IPS DF 6.9 (cell line): ENCODE measurements at regions not wholly inside any gene's neighbourhood (a gene's known extent, or its start where the extent isn't known, plus 50 kb on each side); places are given as distances from the start of the nearest gene placed in this dataset.

Experiments used
- DNase-seq: peaks from one replicate; pipeline ENCODE4 v3.0.0-alpha.2; 2013; ENCODE audit warnings: low read depth, low spot score
- H3K27ac ChIP-seq: one replicate; pipeline ENCODE4 v1.5.1; 2013; ENCODE audit warnings: low read length, control low read depth
- H3K27me3 ChIP-seq: 2 replicates; pipeline ENCODE4 v1.6.1; 2013; ENCODE audit warnings: mild to moderate bottlenecking, low read length; ENCODE audit not compliant: control insufficient read depth, insufficient read depth
- H3K36me3 ChIP-seq: 2 replicates; pipeline ENCODE4 v1.6.1; 2013; ENCODE audit warnings: low read length; ENCODE audit not compliant: control insufficient read depth, insufficient read depth
- H3K4me1 ChIP-seq: 2 replicates; pipeline ENCODE4 v1.6.1; 2013; ENCODE audit warnings: low read length; ENCODE audit not compliant: control insufficient read depth, insufficient read depth
- H3K4me3 ChIP-seq: 2 replicates; pipeline ENCODE4 v1.5.1; 2013; ENCODE audit warnings: mild to moderate bottlenecking, low read length
- H3K9me3 ChIP-seq: 2 replicates; pipeline ENCODE4 v1.6.1; 2013; ENCODE audit warnings: low read length, inconsistent platforms; ENCODE audit not compliant: control insufficient read depth, insufficient read depth
- WGBS: extraction: QIAGEN DNeasy Blood & Tissue Kit; methylation state at CpG from one replicate; pipeline ENCODE4 v1.1.7; 2013; ENCODE audit warnings: mixed read lengths, missing lambda C conversion rate; ENCODE audit not compliant: insufficient read length, insufficient coverage; 5-methylcytosine and 5-hydroxymethylcytosine counted together

DNA sequence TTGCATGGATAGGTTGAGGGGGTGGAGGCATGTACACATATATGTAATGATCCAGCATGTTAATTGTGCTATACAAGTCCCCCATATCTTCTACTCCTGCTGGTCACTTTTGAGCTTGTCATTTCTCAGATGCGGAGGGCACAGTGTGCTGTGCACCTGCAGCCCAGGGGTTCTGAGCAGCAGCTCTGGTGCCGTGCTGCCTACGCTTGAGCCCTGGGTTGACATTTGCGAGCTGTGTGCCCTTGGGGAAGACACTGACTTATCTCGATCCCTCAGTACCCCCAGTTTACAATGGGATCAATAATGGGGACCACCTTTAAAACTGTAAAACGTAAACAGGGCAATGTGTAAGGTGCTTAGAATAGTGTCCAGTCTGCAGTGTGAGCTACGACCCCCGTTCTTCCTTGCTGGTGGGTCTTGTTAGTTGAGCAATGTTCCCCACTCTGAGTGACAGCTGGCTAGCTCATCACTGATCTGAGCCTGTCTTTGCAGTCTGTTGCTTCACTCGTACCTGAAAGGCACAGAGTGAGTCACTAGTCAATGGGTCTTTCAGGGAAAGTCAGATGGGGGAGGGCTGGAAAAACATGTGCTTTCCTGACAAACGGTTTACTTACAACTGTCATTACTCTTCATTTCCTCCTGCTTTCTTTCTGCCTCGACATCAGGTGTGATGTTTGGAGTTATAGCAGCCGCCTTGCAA, 91.7 kb downstream of the SLC2A10 start:
- Histone ChIP-seq H3K36me3 (no peaks in the 10 kb centered on the region), H3K4me3 (no peak overlapping the region), H3K9me3 (no peaks in the 10 kb centered on the region), H3K4me1 (no peaks in the 10 kb centered on the region), H3K27me3 (no peaks in the 10 kb centered on the region), H3K27ac (no peak overlapping the region)
- DNase-seq, result no peak
- WGBS, result no CpG with 5 or more reads among the region's 12 CpGs

DNA sequence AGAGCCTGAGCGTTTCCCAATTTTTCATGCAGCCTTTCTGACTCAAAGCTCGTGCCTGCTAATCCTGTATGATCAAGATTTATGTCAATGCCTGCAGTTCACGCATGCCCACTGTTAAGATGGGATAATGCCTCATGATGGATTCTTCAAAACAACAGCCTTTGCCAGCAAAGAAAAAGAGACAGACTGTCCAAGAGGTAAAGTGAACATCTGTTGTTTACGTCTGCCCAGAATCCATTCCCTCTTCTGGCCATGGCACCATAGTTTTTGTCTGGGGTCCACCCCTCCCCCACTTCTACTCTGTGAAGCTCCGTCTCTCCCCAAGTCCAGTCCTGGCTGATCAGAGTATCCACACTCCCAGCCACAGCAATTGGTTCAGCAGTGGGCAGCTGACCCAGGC, 91.9 kb upstream of the EYA2 start:
- DNase-seq, result no peak
- Histone ChIP-seq H3K9me3 (no peaks in the 10 kb centered on the region), H3K27ac (no peak overlapping the region), H3K27me3 (no peaks in the 10 kb centered on the region), H3K4me3 (no peak overlapping the region), H3K4me1 (0 out of 2 replicates have a peak, but pooled peaks cover 1% of the 10 kb centered on the region), H3K36me3 (no peaks in the 10 kb centered on the region)
- no CpG with 5 or more reads among the region's 5 CpGs for WGBS

DNA sequence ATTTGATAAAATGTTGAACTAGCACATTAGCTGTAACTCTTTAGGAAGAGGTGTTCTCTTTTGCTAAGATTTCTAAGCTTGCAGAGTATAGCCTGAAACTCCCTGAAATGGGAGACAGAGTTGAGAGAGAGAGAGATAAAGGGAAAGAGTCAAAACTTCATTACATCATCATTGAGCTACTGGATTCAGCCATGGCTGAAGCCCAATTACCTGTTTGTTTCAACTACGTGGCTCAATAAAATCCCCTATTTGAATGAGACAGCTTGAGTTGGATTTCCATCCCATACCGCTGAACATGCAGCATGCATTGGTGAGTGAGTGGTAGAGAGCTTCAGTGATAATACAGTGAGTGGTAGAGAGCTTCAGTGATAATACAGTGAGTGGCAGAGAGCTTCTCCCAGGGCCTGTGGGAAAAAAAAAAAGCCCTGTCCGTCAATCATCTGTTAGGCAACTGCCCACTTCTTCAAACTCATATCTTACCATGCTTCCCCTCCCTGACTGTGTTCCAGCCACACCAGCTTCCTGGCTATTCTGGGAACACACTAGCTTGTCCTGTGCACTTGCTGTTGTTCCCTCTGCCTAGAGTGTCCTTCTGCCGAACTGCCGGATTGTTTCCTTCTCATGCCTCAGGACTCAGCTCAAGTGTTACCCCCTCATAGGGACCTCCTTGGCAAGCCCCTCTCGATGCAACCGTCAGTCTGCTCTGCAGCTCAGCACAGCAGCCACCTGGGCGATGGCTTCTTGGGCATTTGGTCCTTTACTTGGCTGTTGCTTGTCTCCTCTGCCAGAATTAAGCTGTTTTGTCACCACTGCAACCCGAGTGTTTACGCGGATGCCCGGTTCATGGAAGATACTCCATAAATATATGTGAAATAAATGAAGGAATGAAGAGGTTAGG, 91.3 kb upstream of the EYA2 start:
- H3K4me3 ChIP-seq, result no peak overlapping the region
- no peak overlapping the region for H3K27ac ChIP-seq
- no peak for DNase-seq
- no CpG with 5 or more reads among the region's 12 CpGs for WGBS
- H3K9me3 ChIP-seq, result no peaks in the 10 kb centered on the region
- H3K36me3 ChIP-seq, result no peaks in the 10 kb centered on the region
- H3K27me3 ChIP-seq, result no peaks in the 10 kb centered on the region
- 0 out of 2 replicates have a peak, but pooled peaks cover 1% of the 10 kb centered on the region for H3K4me1 ChIP-seq

DNA sequence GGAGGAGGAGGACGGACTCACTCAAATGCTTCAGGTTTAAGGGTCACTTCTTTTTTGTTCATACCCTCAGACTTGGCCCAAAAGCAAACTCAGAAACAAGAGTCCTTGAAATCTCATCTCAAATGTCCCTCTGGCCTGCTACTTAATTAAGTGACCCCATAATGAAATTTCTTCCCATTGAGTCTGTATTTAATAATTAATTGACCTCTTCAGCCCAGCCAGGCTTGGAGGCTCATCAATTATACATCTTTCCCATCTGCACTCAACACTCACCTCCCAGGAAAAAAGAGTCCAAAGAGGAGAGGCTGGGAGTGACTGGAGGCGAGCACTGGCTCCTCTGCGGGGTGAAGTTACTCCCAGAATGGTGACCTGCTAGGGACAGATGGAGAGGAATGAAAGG, 90.5 kb upstream of the EYA2 start:
- Histone ChIP-seq H3K9me3 (no peaks in the 10 kb centered on the region), H3K27me3 (no peaks in the 10 kb centered on the region), H3K27ac (no peak overlapping the region), H3K36me3 (no peaks in the 10 kb centered on the region), H3K4me3 (no peak overlapping the region), H3K4me1 (0 out of 2 replicates have a peak, but pooled peaks cover 1% of the 10 kb centered on the region)
- no CpG with 5 or more reads among the region's 3 CpGs for WGBS
- DNase-seq, result no peak

DNA sequence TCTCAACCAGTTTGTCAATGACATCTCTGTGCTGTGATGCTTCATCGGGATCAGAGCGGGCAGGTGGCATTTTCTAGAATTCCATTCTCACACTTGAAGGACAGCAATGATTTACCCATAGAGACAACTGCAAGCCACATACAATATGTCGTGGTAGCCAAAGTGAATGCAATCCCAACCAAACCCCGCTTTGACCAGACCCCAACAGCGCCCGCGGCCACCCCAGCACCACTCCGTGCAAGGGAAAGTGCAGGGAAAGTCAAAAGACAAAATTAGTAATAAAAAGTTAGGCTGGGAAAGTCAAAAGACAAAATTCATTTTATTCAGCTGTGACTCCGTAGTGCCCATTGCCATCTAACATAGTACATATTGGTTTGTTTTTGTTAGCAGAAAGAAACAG, 88.8 kb upstream of the EYA2 start:
- Histone ChIP-seq H3K36me3 (no peaks in the 10 kb centered on the region), H3K9me3 (no peaks in the 10 kb centered on the region), H3K4me1 (0 out of 2 replicates have a peak, but pooled peaks cover 1% of the 10 kb centered on the region), H3K27me3 (no peaks in the 10 kb centered on the region), H3K4me3 (no peak overlapping the region), H3K27ac (no peak overlapping the region)
- WGBS, result no CpG with 5 or more reads among the region's 9 CpGs
- no peak for DNase-seq

DNA sequence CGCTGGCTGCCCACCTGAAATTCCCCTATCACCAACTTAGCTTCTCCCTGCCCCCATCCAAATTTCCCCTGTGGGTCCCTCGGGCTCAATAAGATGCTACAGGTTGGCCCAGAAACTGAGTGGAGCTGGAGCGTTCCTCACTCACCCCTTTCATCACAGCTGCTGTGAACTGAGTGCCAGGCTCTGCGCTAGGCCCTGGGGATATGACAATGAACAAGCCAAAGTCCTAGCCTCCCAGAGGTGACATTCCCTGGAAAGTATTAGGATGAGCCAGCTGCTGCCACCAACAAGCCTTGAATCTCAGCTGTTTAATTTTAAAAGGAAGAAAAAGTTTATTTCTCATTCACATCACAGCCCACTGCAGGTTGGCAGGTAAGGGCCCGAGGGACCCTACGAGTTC, 86.6 kb upstream of the EYA2 start:
- no peaks in the 10 kb centered on the region for H3K9me3 ChIP-seq
- H3K4me1 ChIP-seq, result 0 out of 2 replicates have a peak, but pooled peaks cover 1% of the 10 kb centered on the region
- DNase-seq, result no peak
- no peak overlapping the region for H3K4me3 ChIP-seq
- WGBS, result no CpG with 5 or more reads among the region's 6 CpGs
- no peak overlapping the region for H3K27ac ChIP-seq
- no peaks in the 10 kb centered on the region for H3K27me3 ChIP-seq
- no peaks in the 10 kb centered on the region for H3K36me3 ChIP-seq

DNA sequence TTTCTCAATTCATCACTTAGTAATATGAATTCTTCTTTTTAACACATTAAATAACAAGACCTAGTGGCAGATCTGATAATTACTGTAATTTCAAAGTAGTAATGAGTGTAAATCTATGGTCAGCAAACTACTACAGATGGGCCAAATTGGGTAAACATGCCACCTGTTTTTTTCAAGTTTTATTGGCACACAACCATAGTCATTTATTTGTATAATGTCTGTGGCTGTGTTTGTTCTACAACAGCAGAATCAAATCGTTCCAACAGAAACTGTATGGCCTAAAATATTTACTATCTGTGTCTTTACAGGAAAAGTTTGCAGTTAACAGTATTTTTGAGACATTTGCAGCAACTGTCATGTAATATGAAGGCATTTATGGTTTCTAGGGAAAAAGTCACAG, 86.1 kb upstream of the EYA2 start:
- Histone ChIP-seq H3K36me3 (no peaks in the 10 kb centered on the region), H3K4me1 (0 out of 2 replicates have a peak, but pooled peaks cover 1% of the 10 kb centered on the region), H3K4me3 (no peak overlapping the region), H3K9me3 (no peaks in the 10 kb centered on the region), H3K27ac (no peak overlapping the region), H3K27me3 (no peaks in the 10 kb centered on the region)
- no CpG with 5 or more reads among the region's 1 CpG for WGBS
- DNase-seq, result no peak

DNA sequence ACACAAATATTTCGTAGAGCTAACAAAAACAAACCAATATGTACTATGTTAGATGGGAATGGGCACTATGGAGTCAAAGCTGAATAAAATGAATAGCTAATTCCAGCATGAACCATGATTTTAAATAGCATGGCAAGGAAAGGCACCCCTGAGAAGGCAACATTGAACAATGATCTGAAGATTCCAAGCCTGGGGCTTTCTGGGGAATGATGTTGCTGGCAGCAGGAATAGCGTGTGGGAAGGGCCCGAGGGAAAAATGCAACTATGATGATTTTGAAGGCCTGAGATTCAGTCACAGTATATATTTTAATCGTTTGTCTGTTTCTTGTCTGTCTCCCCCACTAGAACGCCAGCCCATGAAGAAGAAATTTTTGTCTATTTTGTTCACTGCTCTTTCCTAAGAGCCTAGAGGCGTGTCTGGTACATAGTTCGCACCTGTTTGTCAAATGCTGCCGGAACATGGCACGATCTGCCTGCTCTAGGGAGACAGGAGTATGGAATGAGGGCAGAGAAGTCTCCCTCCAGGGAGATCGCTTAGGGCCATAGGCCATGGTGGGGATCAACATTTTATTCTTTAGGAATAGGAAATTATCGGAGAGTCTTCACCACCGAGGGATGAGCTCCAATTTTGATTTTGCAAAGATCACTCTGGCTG, 84.8 kb upstream of the EYA2 start:
- no CpG with 5 or more reads among the region's 12 CpGs for WGBS
- H3K4me3 ChIP-seq, result no peak overlapping the region
- no peaks in the 10 kb centered on the region for H3K9me3 ChIP-seq
- H3K27ac ChIP-seq, result no peak overlapping the region
- no peak for DNase-seq
- no peaks in the 10 kb centered on the region for H3K27me3 ChIP-seq
- H3K36me3 ChIP-seq, result no peaks in the 10 kb centered on the region
- 0 out of 2 replicates have a peak, but pooled peaks cover 1% of the 10 kb centered on the region for H3K4me1 ChIP-seq

DNA sequence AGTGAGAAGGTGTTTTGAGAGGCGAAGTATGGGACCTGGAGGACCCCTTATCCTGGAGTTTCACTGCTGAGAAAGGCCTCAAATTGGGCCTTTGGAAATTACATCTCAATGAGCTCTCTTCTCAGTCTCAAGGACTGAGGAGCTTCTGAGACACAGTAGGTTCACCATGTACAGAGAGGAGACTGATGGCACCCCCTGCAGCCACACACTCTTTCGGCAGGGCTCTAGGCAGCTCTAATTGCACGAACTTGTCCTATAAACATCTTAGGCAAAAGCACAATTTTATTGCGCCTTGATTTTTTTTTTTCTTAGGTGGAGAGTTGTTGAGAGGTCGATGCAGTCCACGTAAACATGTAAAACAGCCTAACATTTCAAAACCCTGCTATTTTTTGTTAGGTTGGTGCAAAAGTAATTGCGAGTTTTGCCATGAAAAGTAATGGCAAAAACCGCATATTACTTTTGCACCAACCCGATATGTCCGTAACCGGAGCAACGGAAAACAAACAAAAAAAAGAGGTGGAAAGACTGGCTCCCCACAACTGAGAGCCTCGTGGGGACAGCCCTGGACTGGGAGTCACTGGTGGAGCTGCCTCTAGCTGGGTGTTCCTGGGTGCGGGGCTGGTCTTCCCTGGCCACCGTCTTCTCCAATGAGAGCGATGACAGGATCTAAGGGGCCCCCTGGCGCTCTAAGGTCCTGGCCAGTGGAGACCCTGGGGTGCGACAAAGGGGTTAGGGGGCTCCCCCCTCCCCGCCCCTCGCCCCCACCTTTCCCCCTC, 84.0 kb upstream of the EYA2 start:
- whole genome bisulfite sequencing, result no CpG with 5 or more reads among the region's 20 CpGs

More for the DNA sequence above, 84.0 kb upstream of the EYA2 start:
- H3K4me3 ChIP-seq, result no peak overlapping the region
- no peaks in the 10 kb centered on the region for H3K27me3 ChIP-seq
- H3K27ac ChIP-seq, result no peak overlapping the region
- DNase-seq, result no peak
- H3K36me3 ChIP-seq, result no peaks in the 10 kb centered on the region
- 0 out of 2 replicates have a peak, but pooled peaks cover 1% of the 10 kb centered on the region for H3K4me1 ChIP-seq
- H3K9me3 ChIP-seq, result no peaks in the 10 kb centered on the region
